GM19395 (cell line): ENCODE measurements at regions not wholly inside any gene's neighbourhood (a gene's known extent, or its start where the extent isn't known, plus 50 kb on each side); places are given as distances from the start of the nearest gene placed in this dataset.
"Not testable (repeated sequence)": the region's sequence is repeated elsewhere in the genome, so short reads cannot be mapped to it uniquely, and the experiment has no call there.

Experiments used
- ATAC-seq: cut with Tn5 transposase; IDR thresholded peaks from one replicate; pipeline ENCODE4 v1.9.1; 2021; ENCODE audit warnings: mild to moderate bottlenecking, moderate library complexity; ENCODE audit not compliant: unreplicated experiment

- not testable (repeated sequence) for ATAC-seq
Measured at GRCh38 chr3:163499736-163500219, 1578.5 kb downstream of the SI start.

- not testable (repeated sequence) for ATAC-seq
Measured at GRCh38 chr3:163498842-163499735, 1579.2 kb downstream of the SI start.

GRCh38 chr3:163491714-163492113 is 1586.6 kb downstream of the SI start:
- ATAC-seq, result no peak

GRCh38 chr3:163490119-163490518 is 1588.2 kb downstream of the SI start:
- ATAC-seq, result peak; percentile 68

GRCh38 chr3:163482695-163483094 is 1595.6 kb downstream of the SI start:
- ATAC-seq, result no peak

GRCh38 chr3:163481738-163482137 is 1596.6 kb downstream of the SI start:
- ATAC-seq, result no peak

- no peak for ATAC-seq
Measured at GRCh38 chr3:163476179-163476578, 1602.1 kb downstream of the SI start.

GRCh38 chr3:163474766-163475165 is 1603.5 kb downstream of the SI start:
- no peak for ATAC-seq

GRCh38 chr3:163468531-163469335 is 1609.6 kb downstream of the SI start:
- ATAC-seq, result no peak

GRCh38 chr3:163462446-163462845 is 1615.8 kb downstream of the SI start:
- no peak for ATAC-seq

- no peak for ATAC-seq
Measured at GRCh38 chr3:163450698-163451097, 1627.6 kb downstream of the SI start.

GRCh38 chr3:163438760-163439159 is 1639.5 kb downstream of the SI start:
- ATAC-seq, result no peak

- ATAC-seq, result no peak
Measured at GRCh38 chr3:163422671-163423070, 1655.6 kb downstream of the SI start.

GRCh38 chr3:163391407-163392181 is 1686.7 kb downstream of the SI start:
- no peak for ATAC-seq

GRCh38 chr3:163384383-163384782 is 1693.9 kb downstream of the SI start:
- no peak for ATAC-seq

GRCh38 chr3:163382183-163382582 is 1696.1 kb downstream of the SI start:
- ATAC-seq, result no peak

GRCh38 chr3:163368168-163368567 is 1710.1 kb downstream of the SI start:
- ATAC-seq, result no peak

- no peak for ATAC-seq
Measured at GRCh38 chr3:163364717-163365116, 1713.6 kb downstream of the SI start.

GRCh38 chr3:163362151-163362550 is 1716.1 kb downstream of the SI start:
- ATAC-seq, result no peak

GRCh38 chr3:163361357-163361878 is 1716.9 kb downstream of the SI start:
- not testable (repeated sequence) for ATAC-seq

GRCh38 chr3:163347944-163348343 is 1730.4 kb downstream of the SI start:
- no peak for ATAC-seq
